D721Med (cell line): ENCODE measurements at regions not wholly inside any gene's neighbourhood (a gene's known extent, or its start where the extent isn't known, plus 50 kb on each side); places are given as distances from the start of the nearest gene placed in this dataset.

Experiments used
- DNase-seq: peaks from one replicate; pipeline ENCODE4 v3.0.0; 2011; ENCODE audit warnings: low spot score; ENCODE audit not compliant: insufficient read length
- FAIRE-seq: peaks from 2 replicates; lab custom pipeline; 2011; peaks lifted over from hg19 to GRCh38; lab: Jason Lieb, UNC
- CTCF ChIP-seq: IDR thresholded peaks from 2 replicates; pipeline ENCODE4 v1.5.1; 2012; ENCODE audit warnings: mild to moderate bottlenecking, control low read depth; ENCODE audit not compliant: insufficient read depth; ENCODE audit errors: missing control alignments

- no peak for DNase-seq
- no peak for TF ChIP-seq CTCF
- FAIRE-seq: peak; percentile 32
These were observed 766.5 kb downstream of the C4orf33 start for GRCh38 chr4:129862461-129862860.

- TF ChIP-seq CTCF: no peak
- DNase-seq (no peak), FAIRE-seq (no peak)
These were observed 767.3 kb downstream of the C4orf33 start for GRCh38 chr4:129863206-129863605.

GRCh38 chr4:129883996-129884395, 788.0 kb downstream of the C4orf33 start:
- FAIRE-seq: no peak
- no peak for TF ChIP-seq CTCF
- no peak for DNase-seq

- DNase-seq: no peak
These were observed 801.2 kb downstream of the C4orf33 start for GRCh38 chr4:129897111-129897510.

GRCh38 chr4:129899849-129900248, 803.9 kb downstream of the C4orf33 start:
- no peak for DNase-seq
- no peak for TF ChIP-seq CTCF
- FAIRE-seq: no peak

More at GRCh38 chr4:129897111-129897510, 801.2 kb downstream of the C4orf33 start:
- FAIRE-seq: no peak
- no peak for TF ChIP-seq CTCF

GRCh38 chr4:129900430-129900953, 804.5 kb downstream of the C4orf33 start:
- no peak for FAIRE-seq
- no peak for DNase-seq
- TF ChIP-seq CTCF: no peak

- no peak for DNase-seq
- TF ChIP-seq CTCF: no peak
- no peak for FAIRE-seq
These were observed 805.3 kb downstream of the C4orf33 start for GRCh38 chr4:129901205-129901604.
